NCI-H128 (cell line): ENCODE measurements at regions not wholly inside any gene's neighbourhood (a gene's known extent, or its start where the extent isn't known, plus 50 kb on each side); places are given as distances from the start of the nearest gene placed in this dataset.

Source experiments
- DNase-seq: peaks from one replicate; lab custom pipeline; 2025; ENCODE audit not compliant: unreplicated experiment; lab: John Stamatoyannopoulos, UW

- DNase-seq: no peak
Measured at GRCh38 chr1:29749024-29749945, 513.0 kb downstream of the PTPRU start.

- DNase-seq: no peak
Measured at GRCh38 chr1:29747196-29747595, 510.9 kb downstream of the PTPRU start.

GRCh38 chr1:29746076-29746665 is 509.8 kb downstream of the PTPRU start:
- DNase-seq: no peak

- no peak for DNase-seq
Measured at GRCh38 chr1:29744684-29745490, 508.6 kb downstream of the PTPRU start.

GRCh38 chr1:29743931-29744330 is 507.6 kb downstream of the PTPRU start:
- no peak for DNase-seq

GRCh38 chr1:29743264-29743663 is 506.9 kb downstream of the PTPRU start:
- DNase-seq: no peak

- no peak for DNase-seq
Measured at GRCh38 chr1:29739176-29739575, 502.9 kb downstream of the PTPRU start.

GRCh38 chr1:29736582-29737188 is 500.4 kb downstream of the PTPRU start:
- no peak for DNase-seq

GRCh38 chr1:29732453-29732852 is 496.1 kb downstream of the PTPRU start:
- DNase-seq: no peak

GRCh38 chr1:29730623-29731022 is 494.3 kb downstream of the PTPRU start:
- DNase-seq: no peak

- no peak for DNase-seq
Measured at GRCh38 chr1:29729281-29729680, 493.0 kb downstream of the PTPRU start.

- no peak for DNase-seq
Measured at GRCh38 chr1:29728703-29729102, 492.4 kb downstream of the PTPRU start.

GRCh38 chr1:29725262-29725661 is 488.9 kb downstream of the PTPRU start:
- DNase-seq: no peak

GRCh38 chr1:29722598-29722997 is 486.3 kb downstream of the PTPRU start:
- DNase-seq: no peak

- no peak for DNase-seq
Measured at GRCh38 chr1:29719253-29719652, 482.9 kb downstream of the PTPRU start.

- no peak for DNase-seq
Measured at GRCh38 chr1:29718791-29719190, 482.5 kb downstream of the PTPRU start.

- DNase-seq: no peak
Measured at GRCh38 chr1:29716306-29716705, 480.0 kb downstream of the PTPRU start.

GRCh38 chr1:29713857-29714256 is 477.5 kb downstream of the PTPRU start:
- no peak for DNase-seq

GRCh38 chr1:29712801-29713200 is 476.5 kb downstream of the PTPRU start:
- DNase-seq: no peak

- DNase-seq: no peak
Measured at GRCh38 chr1:29712284-29712651, 475.9 kb downstream of the PTPRU start.

GRCh38 chr1:29711582-29712283 is 475.4 kb downstream of the PTPRU start:
- no peak for DNase-seq
